ENCODE measurements at regions not wholly inside any gene's neighbourhood (a gene's known extent, or its start where the extent isn't known, plus 50 kb on each side); places are given as distances from the start of the nearest gene placed in this dataset.
"Not testable (repeated sequence)": the region's sequence is repeated elsewhere in the genome, so short reads cannot be mapped to it uniquely, and the experiment has no call there.

DNA sequence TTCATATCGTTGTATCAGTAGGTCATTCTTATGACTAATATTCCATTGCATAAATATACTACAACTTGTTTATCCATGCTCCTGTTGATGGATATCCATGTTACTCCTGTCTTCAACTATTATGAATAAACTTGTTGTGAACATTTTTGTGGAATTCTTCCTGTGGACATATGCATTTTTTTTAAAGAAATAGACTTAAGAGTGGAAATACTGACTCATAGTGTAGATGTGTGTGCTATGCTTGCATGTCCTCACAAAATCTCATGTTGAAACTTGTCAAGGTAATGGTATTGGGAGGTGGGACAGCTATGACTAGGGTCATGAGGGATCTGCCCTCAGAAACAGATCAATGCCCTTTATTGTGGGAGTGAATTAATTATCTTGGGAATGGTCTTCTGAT, 240.5 kb upstream of the PRSS58 start:
- TF ChIP-seq POLR2A (IDR thresholded peaks at IDR 0.05): no peak
- TF ChIP-seq, protein P1, sequence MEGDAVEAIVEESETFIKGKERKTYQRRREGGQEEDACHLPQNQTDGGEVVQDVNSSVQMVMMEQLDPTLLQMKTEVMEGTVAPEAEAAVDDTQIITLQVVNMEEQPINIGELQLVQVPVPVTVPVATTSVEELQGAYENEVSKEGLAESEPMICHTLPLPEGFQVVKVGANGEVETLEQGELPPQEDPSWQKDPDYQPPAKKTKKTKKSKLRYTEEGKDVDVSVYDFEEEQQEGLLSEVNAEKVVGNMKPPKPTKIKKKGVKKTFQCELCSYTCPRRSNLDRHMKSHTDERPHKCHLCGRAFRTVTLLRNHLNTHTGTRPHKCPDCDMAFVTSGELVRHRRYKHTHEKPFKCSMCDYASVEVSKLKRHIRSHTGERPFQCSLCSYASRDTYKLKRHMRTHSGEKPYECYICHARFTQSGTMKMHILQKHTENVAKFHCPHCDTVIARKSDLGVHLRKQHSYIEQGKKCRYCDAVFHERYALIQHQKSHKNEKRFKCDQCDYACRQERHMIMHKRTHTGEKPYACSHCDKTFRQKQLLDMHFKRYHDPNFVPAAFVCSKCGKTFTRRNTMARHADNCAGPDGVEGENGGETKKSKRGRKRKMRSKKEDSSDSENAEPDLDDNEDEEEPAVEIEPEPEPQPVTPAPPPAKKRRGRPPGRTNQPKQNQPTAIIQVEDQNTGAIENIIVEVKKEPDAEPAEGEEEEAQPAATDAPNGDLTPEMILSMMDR (IDR thresholded peaks at IDR 0.05): no peak
- Histone ChIP-seq H3K27me3 (no peaks in the 10 kb centered on the region), H3K4me3 (no peak overlapping the region), H3K27ac (no peak overlapping the region), H3K36me3 (no peaks in the 10 kb centered on the region), H3K4me1 (no peaks in the 10 kb centered on the region), H3K9me3 (no peaks in the 10 kb centered on the region)
- intact Hi-C loops (cut with DNase I; ENCODE audit: low total_unique reads): no loop called here
- DNase-seq: no peak

DNA sequence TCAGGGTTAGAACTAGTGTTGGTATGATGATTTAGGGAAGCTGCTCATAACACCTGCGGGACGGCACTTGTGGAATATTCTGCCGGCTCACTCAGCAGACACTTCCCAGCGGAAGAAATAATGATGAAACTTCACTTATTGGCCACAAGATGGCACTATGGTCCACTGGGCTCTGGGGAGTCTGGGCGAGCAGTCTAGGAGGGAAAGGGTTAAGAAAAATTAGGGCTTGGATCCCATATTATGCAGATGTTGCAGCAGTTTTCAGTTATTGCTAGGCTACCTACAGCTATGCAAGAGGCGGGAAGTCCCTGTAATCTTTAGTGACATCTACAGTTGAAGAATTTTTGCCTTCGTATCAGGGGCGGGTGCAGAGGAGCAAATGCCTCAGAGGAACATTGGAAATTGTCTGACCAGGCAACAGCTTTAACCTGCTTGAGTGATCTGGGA, 238.7 kb upstream of the PRSS58 start:
- no peak for TF ChIP-seq POLR2A (IDR thresholded peaks at IDR 0.05)
- TF ChIP-seq, protein P1 (IDR thresholded peaks at IDR 0.05): peak; percentile 24 to 40 (median 32)
- Histone ChIP-seq H3K9me3 (no peaks in the 10 kb centered on the region), H3K27me3 (no peaks in the 10 kb centered on the region), H3K4me1 (no peaks in the 10 kb centered on the region), H3K36me3 (no peaks in the 10 kb centered on the region), H3K4me3 (no peak overlapping the region), H3K27ac (no peak overlapping the region)
- DNase-seq: no peak
- intact Hi-C loops (cut with DNase I; ENCODE audit: low total_unique reads): no loop called here

DNA sequence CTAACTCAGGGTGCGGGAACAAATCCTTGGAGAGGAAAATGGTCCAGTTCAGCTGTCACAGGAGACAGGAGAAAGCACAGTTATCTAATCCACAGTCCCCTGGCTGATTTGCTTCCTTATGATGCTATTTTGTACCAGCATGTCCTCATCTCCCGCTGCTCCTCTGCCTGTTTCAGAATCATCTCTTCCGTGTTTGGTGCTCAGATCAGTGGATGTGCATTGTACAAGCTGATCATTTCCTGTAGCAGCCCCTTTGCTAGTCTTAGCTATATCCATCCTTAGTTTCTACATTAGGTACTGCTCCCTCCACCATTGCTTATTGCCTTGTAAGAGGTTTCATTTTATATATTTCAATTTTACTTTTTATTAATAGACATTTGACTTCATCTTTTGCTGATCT, 238.0 kb upstream of the PRSS58 start:
- intact Hi-C loops (cut with DNase I; ENCODE audit: low total_unique reads); H3K9me3 ChIP-seq; H3K4me3 ChIP-seq; H3K27ac ChIP-seq; DNase-seq; H3K36me3 ChIP-seq; H3K4me1 ChIP-seq; H3K27me3 ChIP-seq: not testable (repeated sequence)

DNA sequence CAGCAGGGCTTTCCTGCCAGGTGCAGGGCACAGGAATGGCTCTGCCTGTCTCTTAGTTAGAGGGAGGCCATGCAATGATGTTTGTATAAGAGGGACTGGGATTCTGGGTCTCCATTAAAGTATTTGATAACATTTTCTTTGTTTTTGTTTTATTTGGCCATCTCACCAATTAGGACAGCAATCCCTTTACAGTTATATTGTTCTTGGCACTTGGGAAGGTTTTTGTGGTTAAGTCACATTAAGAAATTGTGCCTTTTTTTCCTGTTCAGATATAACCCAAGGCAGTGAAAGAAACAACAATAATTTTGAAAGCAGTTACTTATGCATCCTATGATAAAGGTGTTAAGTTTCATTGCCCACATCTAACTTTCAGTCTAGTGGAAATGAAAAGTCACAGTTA, 237.4 kb upstream of the PRSS58 start:
- H3K27me3 ChIP-seq; DNase-seq; H3K27ac ChIP-seq; H3K4me1 ChIP-seq; H3K4me3 ChIP-seq; H3K9me3 ChIP-seq; intact Hi-C loops (cut with DNase I; ENCODE audit: low total_unique reads); H3K36me3 ChIP-seq: not testable (repeated sequence)

DNA sequence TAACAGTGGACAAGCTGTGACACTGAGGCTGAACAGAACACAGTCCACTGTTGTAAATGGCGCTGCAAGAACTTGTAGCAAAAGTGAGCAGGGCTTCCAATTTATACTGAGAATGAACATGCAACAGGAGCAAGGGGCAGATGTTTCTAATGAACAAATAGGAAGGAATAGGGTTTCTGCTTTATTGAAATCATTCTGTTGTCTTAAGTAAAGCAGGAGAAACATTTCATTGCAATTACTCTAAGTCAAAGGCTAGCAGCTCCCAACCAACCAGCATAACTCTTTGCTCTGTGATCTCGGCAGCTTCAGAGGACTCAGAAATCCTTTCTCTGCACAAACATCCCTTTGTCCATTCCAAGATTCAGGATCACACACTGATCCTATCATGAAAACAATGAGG, 236.2 kb upstream of the PRSS58 start:
- H3K36me3 ChIP-seq: no peaks in the 10 kb centered on the region
- DNase-seq: no peak
- TF ChIP-seq, protein P1 (IDR thresholded peaks at IDR 0.05): no peak
- TF ChIP-seq POLR2A (IDR thresholded peaks at IDR 0.05): no peak
- no peak overlapping the region for H3K4me3 ChIP-seq
- no peak overlapping the region for H3K27ac ChIP-seq
- intact Hi-C loops (cut with DNase I; ENCODE audit: low total_unique reads): no loop called here
- H3K4me1 ChIP-seq: no peaks in the 10 kb centered on the region
- no peaks in the 10 kb centered on the region for H3K9me3 ChIP-seq
- no peaks in the 10 kb centered on the region for H3K27me3 ChIP-seq

- H3K27ac ChIP-seq: no peak overlapping the region
- no peaks in the 10 kb centered on the region for H3K9me3 ChIP-seq
- no peak overlapping the region for H3K4me3 ChIP-seq
- H3K36me3 ChIP-seq: no peaks in the 10 kb centered on the region
- H3K4me1 ChIP-seq: no peaks in the 10 kb centered on the region
- no peaks in the 10 kb centered on the region for H3K27me3 ChIP-seq
- intact Hi-C loops (cut with DNase I; ENCODE audit: low total_unique reads): no loop called here
- TF ChIP-seq, protein P1 (IDR thresholded peaks at IDR 0.05): no peak
- no peak for TF ChIP-seq POLR2A (IDR thresholded peaks at IDR 0.05)
- no peak for DNase-seq
Observed at GRCh38 chr7:142488842-142489241, 231.0 kb upstream of the PRSS58 start.
